ENCODE measurements at regions not wholly inside any gene's neighbourhood (a gene's known extent, or its start where the extent isn't known, plus 50 kb on each side); places are given as distances from the start of the nearest gene placed in this dataset.
"Not testable (repeated sequence)": the region's sequence is repeated elsewhere in the genome, so short reads cannot be mapped to it uniquely, and the experiment has no call there.

DNA sequence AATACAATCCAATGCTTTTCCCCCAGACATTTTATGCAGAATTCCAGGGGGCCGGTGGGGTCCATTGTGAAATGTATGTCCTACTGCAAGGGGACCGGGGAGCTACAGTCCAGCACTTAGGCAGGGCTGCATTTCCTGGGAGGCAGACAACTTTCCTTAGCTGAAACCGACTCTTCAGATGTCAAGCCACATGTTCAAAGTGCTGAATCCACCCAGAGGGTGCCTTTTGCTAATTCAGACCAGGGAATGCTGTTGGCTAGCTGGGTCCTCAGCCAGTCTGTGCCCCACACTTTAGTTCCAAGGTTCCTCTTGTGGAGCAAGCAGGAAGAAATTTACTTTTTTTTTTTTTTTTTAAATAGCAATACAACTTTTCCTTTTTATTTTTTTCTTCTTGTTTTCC lies 219.5 kb upstream of the LRTM1 start:
- Histone ChIP-seq H3K4me3 (ENCODE audit: low read length) (no peak overlapping the region), H3K27me3 (ENCODE audit: control insufficient read depth, insufficient read depth, low read length) (no peaks in the 10 kb centered on the region), H3K9me3 (replicated peaks; ENCODE audit: low read length) (no peaks in the 10 kb centered on the region), H3K9ac (ENCODE audit: low read depth, low read length) (no peak overlapping the region), H3K36me3 (ENCODE audit: insufficient read depth, low read length) (no peaks in the 10 kb centered on the region), H3K4me1 (ENCODE audit: control insufficient read depth, insufficient read depth, low read length) (peaks cover 20% of the 10 kb centered on the region), H3K4me2 (ENCODE audit: low read length) (no peak overlapping the region)

- Histone ChIP-seq H3K27me3 (ENCODE audit: control insufficient read depth, insufficient read depth, low read length) (no peaks in the 10 kb centered on the region), H3K9ac (ENCODE audit: low read depth, low read length) (no peak overlapping the region), H3K4me3 (ENCODE audit: low read length) (no peak overlapping the region), H3K9me3 (replicated peaks; ENCODE audit: low read length) (no peaks in the 10 kb centered on the region), H3K4me2 (ENCODE audit: low read length) (no peak overlapping the region), H3K36me3 (ENCODE audit: insufficient read depth, low read length) (no peaks in the 10 kb centered on the region), H3K4me1 (ENCODE audit: control insufficient read depth, insufficient read depth, low read length) (peaks cover 20% of the 10 kb centered on the region)
Measured at GRCh38 chr3:55146216-55146615, 218.4 kb upstream of the LRTM1 start.

DNA sequence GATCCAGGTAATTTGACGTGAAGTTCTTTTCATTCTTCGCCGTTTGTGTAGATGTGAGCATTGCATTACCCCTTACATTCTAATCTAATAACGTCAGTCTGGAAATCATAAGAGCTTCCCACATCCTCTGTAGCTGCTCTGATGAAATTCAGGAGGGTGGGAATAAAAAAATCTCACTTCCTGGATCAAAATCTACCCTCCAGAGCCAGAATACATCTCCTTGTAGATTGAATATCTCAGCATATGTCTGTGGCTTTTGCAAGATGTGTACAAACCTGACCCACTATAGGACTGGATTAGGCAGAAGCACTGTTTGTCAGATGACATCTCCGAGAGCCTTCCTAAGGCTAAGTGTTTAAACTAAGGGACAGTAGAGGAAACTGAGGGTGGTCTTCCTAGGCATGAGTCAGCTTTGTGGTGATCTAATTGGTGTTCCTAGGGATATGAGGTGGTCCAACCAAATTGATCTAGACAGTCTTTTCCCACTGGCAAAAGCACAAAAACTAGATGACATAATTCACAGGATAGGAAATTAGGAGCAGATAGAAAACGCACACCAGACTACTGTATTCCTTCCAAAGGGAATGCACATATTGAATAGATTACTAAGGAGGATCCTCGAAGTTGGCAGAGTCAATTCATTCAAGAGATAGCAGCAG lies 216.3 kb upstream of the LRTM1 start:
- no peak overlapping the region for H3K4me3 ChIP-seq (ENCODE audit: low read length)
- H3K9ac ChIP-seq (ENCODE audit: low read depth, low read length), result no peak overlapping the region
- no peaks in the 10 kb centered on the region for H3K27me3 ChIP-seq (ENCODE audit: control insufficient read depth, insufficient read depth, low read length)
- peaks cover 20% of the 10 kb centered on the region for H3K4me1 ChIP-seq (ENCODE audit: control insufficient read depth, insufficient read depth, low read length)
- H3K4me2 ChIP-seq (ENCODE audit: low read length), result no peak overlapping the region
- H3K9me3 ChIP-seq (replicated peaks; ENCODE audit: low read length), result no peaks in the 10 kb centered on the region
- H3K36me3 ChIP-seq (ENCODE audit: insufficient read depth, low read length), result no peaks in the 10 kb centered on the region

DNA sequence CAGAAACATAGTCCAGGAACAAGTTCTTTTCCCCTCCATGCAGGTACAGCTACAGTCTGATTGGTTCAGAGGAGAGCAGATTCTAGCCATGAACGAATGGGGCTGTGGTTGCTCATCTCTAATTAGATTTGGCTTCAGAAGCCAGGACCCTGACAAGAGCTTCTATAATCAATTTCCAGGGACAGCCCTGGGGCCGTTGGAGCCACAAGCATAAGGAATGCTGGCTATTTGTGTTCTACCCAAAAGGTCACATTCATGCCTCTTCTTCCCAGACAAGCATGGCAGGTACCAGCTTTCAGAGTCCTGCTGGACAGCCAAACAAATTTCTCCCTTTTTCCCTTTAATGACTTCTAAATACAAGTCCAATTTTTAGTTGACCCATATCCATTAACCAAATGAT lies 215.5 kb upstream of the LRTM1 start:
- no peak overlapping the region for H3K4me2 ChIP-seq (ENCODE audit: low read length)
- no peaks in the 10 kb centered on the region for H3K36me3 ChIP-seq (ENCODE audit: insufficient read depth, low read length)
- H3K9ac ChIP-seq (ENCODE audit: low read depth, low read length), result no peak overlapping the region
- H3K9me3 ChIP-seq (replicated peaks; ENCODE audit: low read length), result no peaks in the 10 kb centered on the region
- H3K4me1 ChIP-seq (ENCODE audit: control insufficient read depth, insufficient read depth, low read length), result peaks cover 20% of the 10 kb centered on the region
- H3K4me3 ChIP-seq (ENCODE audit: low read length), result no peak overlapping the region
- no peaks in the 10 kb centered on the region for H3K27me3 ChIP-seq (ENCODE audit: control insufficient read depth, insufficient read depth, low read length)

GRCh38 chr3:55136291-55136690 lies 208.4 kb upstream of the LRTM1 start:
- not testable (repeated sequence) for H3K36me3 ChIP-seq (ENCODE audit: insufficient read depth, low read length); H3K9ac ChIP-seq (ENCODE audit: low read depth, low read length); H3K4me3 ChIP-seq (ENCODE audit: low read length); H3K9me3 ChIP-seq (replicated peaks; ENCODE audit: low read length); H3K4me1 ChIP-seq (ENCODE audit: control insufficient read depth, insufficient read depth, low read length); H3K4me2 ChIP-seq (ENCODE audit: low read length); H3K27me3 ChIP-seq (ENCODE audit: control insufficient read depth, insufficient read depth, low read length)

- Histone ChIP-seq H3K9ac (ENCODE audit: low read depth, low read length) (peak overlapping the region; percentile 52), H3K9me3 (replicated peaks; ENCODE audit: low read length) (no peaks in the 10 kb centered on the region), H3K4me1 (ENCODE audit: control insufficient read depth, insufficient read depth, low read length) (peaks cover 16% of the 10 kb centered on the region), H3K36me3 (ENCODE audit: insufficient read depth, low read length) (no peaks in the 10 kb centered on the region), H3K27me3 (ENCODE audit: control insufficient read depth, insufficient read depth, low read length) (no peaks in the 10 kb centered on the region), H3K4me3 (ENCODE audit: low read length) (no peak overlapping the region), H3K4me2 (ENCODE audit: low read length) (peak overlapping the region; percentile 53)
Measured at GRCh38 chr3:55128225-55128823, 200.5 kb upstream of the LRTM1 start.

- Histone ChIP-seq H3K36me3 (ENCODE audit: insufficient read depth, low read length) (no peaks in the 10 kb centered on the region), H3K4me1 (ENCODE audit: control insufficient read depth, insufficient read depth, low read length) (peaks cover 16% of the 10 kb centered on the region), H3K9ac (ENCODE audit: low read depth, low read length) (peak overlapping the region; percentile 36), H3K4me3 (ENCODE audit: low read length) (no peak overlapping the region), H3K27me3 (ENCODE audit: control insufficient read depth, insufficient read depth, low read length) (no peaks in the 10 kb centered on the region), H3K4me2 (ENCODE audit: low read length) (no peak overlapping the region), H3K9me3 (replicated peaks; ENCODE audit: low read length) (no peaks in the 10 kb centered on the region)
Measured at GRCh38 chr3:55127565-55127964, 199.7 kb upstream of the LRTM1 start.

GRCh38 chr3:55124371-55124770 lies 196.5 kb upstream of the LRTM1 start:
- Histone ChIP-seq H3K4me1 (ENCODE audit: control insufficient read depth, insufficient read depth, low read length) (peaks cover 16% of the 10 kb centered on the region), H3K4me3 (ENCODE audit: low read length) (no peak overlapping the region), H3K9me3 (replicated peaks; ENCODE audit: low read length) (no peaks in the 10 kb centered on the region), H3K9ac (ENCODE audit: low read depth, low read length) (no peak overlapping the region), H3K4me2 (ENCODE audit: low read length) (no peak overlapping the region), H3K36me3 (ENCODE audit: insufficient read depth, low read length) (no peaks in the 10 kb centered on the region), H3K27me3 (ENCODE audit: control insufficient read depth, insufficient read depth, low read length) (no peaks in the 10 kb centered on the region)
